Bronchial epithelial cell (primary cell): ENCODE measurements at regions not wholly inside any gene's neighbourhood (a gene's known extent, or its start where the extent isn't known, plus 50 kb on each side); places are given as distances from the start of the nearest gene placed in this dataset.
A peak's percentile ranks its signal among the peaks of the same experiment; 100 is the strongest.

Source experiments
- DNase-seq: peaks from one replicate; pipeline ENCODE4 v3.0.0-alpha.2; 2010; ENCODE audit warnings: low read depth
- FAIRE-seq: peaks from 2 replicates; lab custom pipeline; 2011; peaks lifted over from hg19 to GRCh38; lab: Jason Lieb, UNC
- H3K27me3 ChIP-seq: 2 replicates; pipeline ENCODE4 v1.5.1; 2011; ENCODE audit warnings: low read length; ENCODE audit not compliant: control insufficient read depth, insufficient read depth
- H3K36me3 ChIP-seq: 2 replicates; pipeline ENCODE4 v1.5.1; 2011; ENCODE audit warnings: low read length; ENCODE audit not compliant: control insufficient read depth, insufficient read depth
- H3K4me3 ChIP-seq: 2 replicates; pipeline ENCODE4 v1.5.1; 2011; ENCODE audit warnings: mild to moderate bottlenecking, low read depth, low read length, control low read depth
- CTCF ChIP-seq: IDR thresholded peaks from 2 replicates; pipeline ENCODE4 v1.5.1; 2011; ENCODE audit warnings: mild to moderate bottlenecking, moderate library complexity, low read length, control low read depth, inconsistent platforms; ENCODE audit not compliant: insufficient read depth, severe bottlenecking

- no peaks in the 10 kb centered on the region for H3K27me3 ChIP-seq
- DNase-seq (no peak), FAIRE-seq (no peak)
- no peaks in the 10 kb centered on the region for H3K36me3 ChIP-seq
- no peak overlapping the region for H3K4me3 ChIP-seq
- TF ChIP-seq CTCF: no peak
Measured at GRCh38 chr2:150693556-150693955, 206.1 kb upstream of the RND3 start.

GRCh38 chr2:150690870-150691269 lies 203.4 kb upstream of the RND3 start:
- FAIRE-seq: no peak

GRCh38 chr2:150690261-150690660 lies 202.8 kb upstream of the RND3 start:
- DNase-seq (peak; percentile 18), FAIRE-seq (no peak)
- H3K36me3 ChIP-seq: no peaks in the 10 kb centered on the region

More at GRCh38 chr2:150690870-150691269, 203.4 kb upstream of the RND3 start:
- Histone ChIP-seq H3K4me3 (no peak overlapping the region), H3K36me3 (no peaks in the 10 kb centered on the region), H3K27me3 (no peaks in the 10 kb centered on the region)
- no peak for TF ChIP-seq CTCF
- peak; percentile 72 for DNase-seq

GRCh38 chr2:150689590-150689989 lies 202.1 kb upstream of the RND3 start:
- TF ChIP-seq CTCF: no peak
- H3K4me3 ChIP-seq: no peak overlapping the region
- FAIRE-seq: no peak
- no peaks in the 10 kb centered on the region for H3K27me3 ChIP-seq
- no peak for DNase-seq
- H3K36me3 ChIP-seq: no peaks in the 10 kb centered on the region

More at GRCh38 chr2:150690261-150690660, 202.8 kb upstream of the RND3 start:
- TF ChIP-seq CTCF: no peak
- Histone ChIP-seq H3K27me3 (no peaks in the 10 kb centered on the region), H3K4me3 (no peak overlapping the region)

- TF ChIP-seq CTCF: no peak
- H3K27me3 ChIP-seq: no peaks in the 10 kb centered on the region
- DNase-seq: no peak
- H3K4me3 ChIP-seq: no peak overlapping the region
- FAIRE-seq: no peak
- no peaks in the 10 kb centered on the region for H3K36me3 ChIP-seq
Measured at GRCh38 chr2:150688016-150688415, 200.5 kb upstream of the RND3 start.

GRCh38 chr2:150686391-150686790 lies 198.9 kb upstream of the RND3 start:
- Histone ChIP-seq H3K27me3 (no peaks in the 10 kb centered on the region), H3K36me3 (no peaks in the 10 kb centered on the region), H3K4me3 (no peak overlapping the region)
- no peak for TF ChIP-seq CTCF
- FAIRE-seq: no peak
- DNase-seq: no peak
